ENCODE measurements at regions not wholly inside any gene's neighbourhood (a gene's known extent, or its start where the extent isn't known, plus 50 kb on each side); places are given as distances from the start of the nearest gene placed in this dataset.

DNA sequence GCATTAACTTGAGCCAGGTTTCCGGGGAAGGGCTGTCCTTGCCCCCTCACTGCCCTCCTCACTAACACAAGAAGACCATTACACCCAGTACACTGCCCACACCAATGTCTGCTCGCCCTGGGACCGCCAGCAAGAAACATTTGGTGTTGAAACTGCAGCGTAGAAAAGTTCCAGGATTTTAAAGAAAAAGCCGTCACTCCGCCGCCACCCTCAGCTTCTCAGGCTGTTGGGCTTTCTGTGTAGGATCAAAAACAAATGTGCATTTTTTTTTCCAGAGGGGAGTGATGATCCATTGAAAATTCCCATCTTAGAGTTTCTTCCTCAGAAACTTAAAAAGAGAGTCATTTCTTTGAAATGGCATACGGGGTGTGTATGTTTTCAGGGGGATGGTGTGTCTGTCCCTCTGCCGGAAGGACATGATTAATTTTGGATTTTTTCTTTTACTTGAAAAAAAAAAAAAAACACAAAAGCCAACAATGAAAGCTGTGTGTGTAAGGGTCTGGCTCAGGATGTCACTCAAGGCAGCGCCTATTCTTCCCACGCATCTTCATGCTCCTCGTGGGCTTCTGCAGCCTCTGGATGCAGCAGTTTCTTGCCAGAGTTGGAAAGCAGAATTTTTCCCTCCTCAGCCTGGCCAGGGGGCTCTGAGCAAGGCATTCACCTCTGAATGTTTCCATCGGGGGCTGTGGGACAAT lies 184.9 kb downstream of the GLI2 start:
- WGBS, 2 donors, result 82 to 85% methylated on average over 13 of the region's 13 CpGs
- no peak for TF ChIP-seq EP300 (IDR thresholded peaks at IDR 0.05)
- no peak for TF ChIP-seq POLR2A (IDR thresholded peaks at IDR 0.05)
- TF ChIP-seq, protein P1, sequence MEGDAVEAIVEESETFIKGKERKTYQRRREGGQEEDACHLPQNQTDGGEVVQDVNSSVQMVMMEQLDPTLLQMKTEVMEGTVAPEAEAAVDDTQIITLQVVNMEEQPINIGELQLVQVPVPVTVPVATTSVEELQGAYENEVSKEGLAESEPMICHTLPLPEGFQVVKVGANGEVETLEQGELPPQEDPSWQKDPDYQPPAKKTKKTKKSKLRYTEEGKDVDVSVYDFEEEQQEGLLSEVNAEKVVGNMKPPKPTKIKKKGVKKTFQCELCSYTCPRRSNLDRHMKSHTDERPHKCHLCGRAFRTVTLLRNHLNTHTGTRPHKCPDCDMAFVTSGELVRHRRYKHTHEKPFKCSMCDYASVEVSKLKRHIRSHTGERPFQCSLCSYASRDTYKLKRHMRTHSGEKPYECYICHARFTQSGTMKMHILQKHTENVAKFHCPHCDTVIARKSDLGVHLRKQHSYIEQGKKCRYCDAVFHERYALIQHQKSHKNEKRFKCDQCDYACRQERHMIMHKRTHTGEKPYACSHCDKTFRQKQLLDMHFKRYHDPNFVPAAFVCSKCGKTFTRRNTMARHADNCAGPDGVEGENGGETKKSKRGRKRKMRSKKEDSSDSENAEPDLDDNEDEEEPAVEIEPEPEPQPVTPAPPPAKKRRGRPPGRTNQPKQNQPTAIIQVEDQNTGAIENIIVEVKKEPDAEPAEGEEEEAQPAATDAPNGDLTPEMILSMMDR (IDR thresholded peaks at IDR 0.05), result no peak
- TF ChIP-seq POLR2AphosphoS5 (IDR thresholded peaks at IDR 0.05), result no peak
- peak overlapping the region in 1 of 4 donors; percentile 39 for H3K27ac ChIP-seq
- ATAC-seq (ENCODE audit: low FRiP score in 2 of 2), result no peak
- no peak overlapping the region for H3K4me3 ChIP-seq
- H3K36me3 ChIP-seq, result no peaks in the 10 kb centered on the region
- H3K27me3 ChIP-seq, result no peaks in the 10 kb centered on the region
- DNase-seq, result no peak
- H3K9me3 ChIP-seq, result no peaks in the 10 kb centered on the region
- peaks cover 4 to 7% (median 6%) of the 10 kb centered on the region in 4 donors for H3K4me1 ChIP-seq

DNA sequence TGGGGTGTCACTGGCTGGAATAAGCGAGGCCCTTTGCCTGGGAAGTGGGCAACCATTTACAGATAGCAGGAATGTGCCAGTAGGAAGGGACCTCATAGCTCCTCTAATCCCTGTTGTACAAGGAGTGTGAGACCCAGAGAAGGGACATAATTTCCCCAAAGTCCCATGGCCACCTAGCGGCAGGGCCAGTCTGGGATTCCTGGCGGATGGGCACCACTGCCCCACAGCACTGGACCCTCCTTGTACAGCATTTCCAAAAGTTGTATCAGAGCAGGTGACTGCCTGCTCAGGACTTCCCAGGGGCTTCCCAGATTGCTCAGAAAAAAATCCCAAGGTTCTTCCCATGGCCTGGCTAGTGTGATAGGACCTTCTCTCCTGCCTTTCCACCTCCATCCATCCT lies 185.8 kb downstream of the GLI2 start:
- Histone ChIP-seq H3K9me3 (no peaks in the 10 kb centered on the region), H3K27me3 (no peaks in the 10 kb centered on the region), H3K4me3 (no peak overlapping the region), H3K4me1 (no peaks in the 10 kb centered on the region), H3K27ac (no peak overlapping the region), H3K36me3 (no peaks in the 10 kb centered on the region)
- WGBS, 2 donors, result 94 to 95% methylated on average over 2 to 3 of the region's 3 CpGs
- DNase-seq (no peak), ATAC-seq (ENCODE audit: low FRiP score in 2 of 2) (no peak)
- TF ChIP-seq, protein P1 (IDR thresholded peaks at IDR 0.05), result no peak
- TF ChIP-seq POLR2AphosphoS5 (IDR thresholded peaks at IDR 0.05), result no peak
- no peak for TF ChIP-seq EP300 (IDR thresholded peaks at IDR 0.05)
- no peak for TF ChIP-seq POLR2A (IDR thresholded peaks at IDR 0.05)

DNA sequence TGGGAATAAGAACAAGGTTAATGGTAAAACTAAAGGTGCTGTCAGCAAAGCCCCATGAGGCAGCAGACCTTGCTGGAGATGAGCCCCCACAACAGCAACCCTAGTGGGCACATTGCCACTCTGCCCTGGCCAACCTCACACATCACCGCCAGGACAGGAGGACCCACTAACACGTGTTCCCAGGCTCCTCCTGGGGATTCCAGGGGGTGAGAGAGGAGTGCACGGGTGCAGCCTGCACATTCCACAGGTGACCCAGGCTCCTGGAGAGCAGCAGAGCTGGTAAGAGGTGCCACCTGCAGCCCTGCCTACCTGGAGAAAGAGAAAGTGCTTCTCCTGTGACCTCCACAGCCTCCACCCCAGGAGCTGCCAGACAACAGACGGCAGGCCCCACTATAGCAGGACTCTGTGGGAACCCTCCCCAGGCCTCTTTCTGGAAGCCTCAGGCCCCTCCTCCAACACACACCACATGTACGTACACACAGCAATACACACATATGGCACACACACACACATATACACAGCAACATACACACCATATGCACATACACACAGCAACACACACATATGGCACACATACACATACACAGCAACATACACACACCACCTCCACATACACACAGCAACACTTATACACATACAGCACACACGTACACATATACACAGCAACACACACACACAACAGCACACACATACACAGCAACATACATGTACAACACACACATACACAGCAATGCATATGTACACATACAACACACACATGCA lies 187.1 kb downstream of the GLI2 start:
- no peaks in the 10 kb centered on the region for H3K4me1 ChIP-seq
- H3K36me3 ChIP-seq, result no peaks in the 10 kb centered on the region
- no peaks in the 10 kb centered on the region for H3K27me3 ChIP-seq
- no peak for DNase-seq
- H3K4me3 ChIP-seq, result no peak overlapping the region
- H3K9me3 ChIP-seq, result no peaks in the 10 kb centered on the region
- no peak overlapping the region for H3K27ac ChIP-seq
- WGBS, 2 donors, result 83 to 94% methylated on average over 2 to 6 of the region's 6 CpGs
- TF ChIP-seq EP300 (IDR thresholded peaks at IDR 0.05), result no peak
- no peak for TF ChIP-seq POLR2A (IDR thresholded peaks at IDR 0.05)
- TF ChIP-seq POLR2AphosphoS5 (IDR thresholded peaks at IDR 0.05), result no peak
- TF ChIP-seq, protein P1 (IDR thresholded peaks at IDR 0.05), result no peak
- no peak for ATAC-seq (ENCODE audit: low FRiP score in 2 of 2)

DNA sequence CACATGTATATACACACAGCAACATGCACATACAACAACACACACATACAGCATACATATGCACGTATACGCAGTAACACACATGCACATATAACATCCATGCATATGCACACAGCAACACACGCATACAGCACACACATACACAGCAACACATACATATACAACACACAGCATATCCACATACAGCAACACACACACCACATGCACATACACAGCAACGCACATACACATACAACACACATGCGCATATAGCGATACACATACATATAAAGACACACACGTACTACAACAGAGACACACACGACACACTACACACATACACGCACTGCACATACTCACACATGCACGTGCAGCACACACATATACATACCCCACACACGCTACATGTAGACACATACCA lies 187.8 kb downstream of the GLI2 start:
- Histone ChIP-seq H3K4me3 (no peak overlapping the region), H3K4me1 (no peaks in the 10 kb centered on the region), H3K27ac (no peak overlapping the region), H3K9me3 (no peaks in the 10 kb centered on the region), H3K27me3 (no peaks in the 10 kb centered on the region), H3K36me3 (no peaks in the 10 kb centered on the region)
- no peak for ATAC-seq (ENCODE audit: low FRiP score in 2 of 2)
- DNase-seq, result no peak
- TF ChIP-seq POLR2AphosphoS5 (IDR thresholded peaks at IDR 0.05) (no peak), EP300 (IDR thresholded peaks at IDR 0.05) (no peak), POLR2A (IDR thresholded peaks at IDR 0.05) (no peak)
- TF ChIP-seq, protein P1 (IDR thresholded peaks at IDR 0.05), result no peak
- 93 to 97% methylated on average over 11 of the region's 11 CpGs for WGBS, 2 donors

Measured in upper lobe of left lung (tissue), 6 donors.